Endothelial cell of umbilical vein (primary cell): ENCODE measurements at regions not wholly inside any gene's neighbourhood (a gene's known extent, or its start where the extent isn't known, plus 50 kb on each side); places are given as distances from the start of the nearest gene placed in this dataset.

Source experiments
- POLR2A ChIP-seq: IDR thresholded peaks from 2 replicates; pipeline ENCODE4 v1.6.1; 2012; ENCODE audit warnings: low read depth, mild to moderate bottlenecking, control low read depth, low read length
- TF ChIP-seq, protein P1 (sequence below), 2 donors: IDR thresholded peaks; 1 replicate in 1 of 2; 2 replicates in 1 of 2; pipeline ENCODE4 v1.5.1; 2011; ENCODE audit warnings: low read length in 2 of 2, mild to moderate bottlenecking in 2 of 2, moderate library complexity in 2 of 2, control low read depth in 1 of 2, inconsistent platforms in 1 of 2, low read depth in 1 of 2; ENCODE audit not compliant: insufficient read depth in 1 of 2; ENCODE audit errors: extremely low read depth in 1 of 2

DNA sequence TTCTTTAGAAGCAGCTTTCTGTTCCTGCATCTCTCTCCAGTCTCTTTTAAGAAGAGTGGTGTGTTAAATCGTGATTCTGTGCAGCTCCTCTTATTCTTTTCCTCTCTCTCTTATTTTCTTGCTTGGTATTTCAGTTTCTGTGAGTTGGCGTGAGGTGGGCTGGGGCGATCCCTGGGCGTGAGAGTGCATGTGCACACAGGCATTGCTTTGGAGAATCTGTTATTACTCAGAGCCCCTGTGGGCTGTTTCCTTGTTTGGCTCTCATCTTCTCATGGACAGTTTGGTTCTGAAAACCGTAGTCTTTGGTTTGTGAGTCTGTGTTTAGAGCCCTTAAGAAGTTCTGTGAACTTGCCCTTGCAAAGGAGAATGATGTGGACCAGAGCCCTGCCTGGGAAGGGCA is 97.2 kb upstream of the CLNK start:
- TF ChIP-seq, protein P1, sequence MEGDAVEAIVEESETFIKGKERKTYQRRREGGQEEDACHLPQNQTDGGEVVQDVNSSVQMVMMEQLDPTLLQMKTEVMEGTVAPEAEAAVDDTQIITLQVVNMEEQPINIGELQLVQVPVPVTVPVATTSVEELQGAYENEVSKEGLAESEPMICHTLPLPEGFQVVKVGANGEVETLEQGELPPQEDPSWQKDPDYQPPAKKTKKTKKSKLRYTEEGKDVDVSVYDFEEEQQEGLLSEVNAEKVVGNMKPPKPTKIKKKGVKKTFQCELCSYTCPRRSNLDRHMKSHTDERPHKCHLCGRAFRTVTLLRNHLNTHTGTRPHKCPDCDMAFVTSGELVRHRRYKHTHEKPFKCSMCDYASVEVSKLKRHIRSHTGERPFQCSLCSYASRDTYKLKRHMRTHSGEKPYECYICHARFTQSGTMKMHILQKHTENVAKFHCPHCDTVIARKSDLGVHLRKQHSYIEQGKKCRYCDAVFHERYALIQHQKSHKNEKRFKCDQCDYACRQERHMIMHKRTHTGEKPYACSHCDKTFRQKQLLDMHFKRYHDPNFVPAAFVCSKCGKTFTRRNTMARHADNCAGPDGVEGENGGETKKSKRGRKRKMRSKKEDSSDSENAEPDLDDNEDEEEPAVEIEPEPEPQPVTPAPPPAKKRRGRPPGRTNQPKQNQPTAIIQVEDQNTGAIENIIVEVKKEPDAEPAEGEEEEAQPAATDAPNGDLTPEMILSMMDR (IDR thresholded peaks at IDR 0.05; ENCODE audit: extremely low read depth in 1 of 2, insufficient read depth in 1 of 2, low read depth in 1 of 2, low read length in 2 of 2) = no peak
- TF ChIP-seq POLR2A = no peak
